ENCODE measurements at regions not wholly inside any gene's neighbourhood (a gene's known extent, or its start where the extent isn't known, plus 50 kb on each side); places are given as distances from the start of the nearest gene placed in this dataset.

GRCh38 chr2:7916670-7917069 is 765.2 kb upstream of the ID2 start:
- H3K27ac ChIP-seq, result no peak overlapping the region
- H3K27me3 ChIP-seq, result no peaks in the 10 kb centered on the region
- no peaks in the 10 kb centered on the region for H3K9me3 ChIP-seq
- no peak for TF ChIP-seq CTCF (IDR thresholded peaks at IDR 0.05)
- no peak for TF ChIP-seq POLR2A (IDR thresholded peaks at IDR 0.05)
- intact Hi-C loops (cut with DNase I; ENCODE audit: low total_unique reads), result no loop called here
- H3K4me3 ChIP-seq, result no peak overlapping the region
- no peak for DNase-seq
- no peaks in the 10 kb centered on the region for H3K36me3 ChIP-seq
- H3K4me1 ChIP-seq, result no peaks in the 10 kb centered on the region

- no peak overlapping the region for H3K27ac ChIP-seq
- intact Hi-C loops (cut with DNase I; ENCODE audit: low total_unique reads), result no loop called here
- H3K27me3 ChIP-seq, result no peaks in the 10 kb centered on the region
- no peak for TF ChIP-seq POLR2A (IDR thresholded peaks at IDR 0.05)
- TF ChIP-seq CTCF (IDR thresholded peaks at IDR 0.05), result no peak
- no peak overlapping the region for H3K4me3 ChIP-seq
- H3K4me1 ChIP-seq, result no peaks in the 10 kb centered on the region
- H3K36me3 ChIP-seq, result no peaks in the 10 kb centered on the region
- no peaks in the 10 kb centered on the region for H3K9me3 ChIP-seq
- no peak for DNase-seq
Measured at GRCh38 chr2:7919510-7919909, 762.3 kb upstream of the ID2 start.

- intact Hi-C loops (cut with DNase I; ENCODE audit: low total_unique reads), result no loop called here
- TF ChIP-seq POLR2A (IDR thresholded peaks at IDR 0.05), result no peak
- TF ChIP-seq CTCF (IDR thresholded peaks at IDR 0.05), result no peak
- H3K4me3 ChIP-seq, result no peak overlapping the region
- H3K9me3 ChIP-seq, result no peaks in the 10 kb centered on the region
- no peak for DNase-seq
- H3K27me3 ChIP-seq, result no peaks in the 10 kb centered on the region
- H3K36me3 ChIP-seq, result no peaks in the 10 kb centered on the region
- H3K4me1 ChIP-seq, result no peaks in the 10 kb centered on the region
- H3K27ac ChIP-seq, result no peak overlapping the region
Measured at GRCh38 chr2:7924023-7924762, 757.7 kb upstream of the ID2 start.

- H3K27ac ChIP-seq, result no peak overlapping the region
- no peak for DNase-seq
Measured at GRCh38 chr2:7925506-7925905, 756.4 kb upstream of the ID2 start.

More at GRCh38 chr2:7925506-7925905, 756.4 kb upstream of the ID2 start:
- H3K4me1 ChIP-seq, result no peaks in the 10 kb centered on the region
- H3K36me3 ChIP-seq, result no peaks in the 10 kb centered on the region
- no peaks in the 10 kb centered on the region for H3K27me3 ChIP-seq
- no peaks in the 10 kb centered on the region for H3K9me3 ChIP-seq
- TF ChIP-seq POLR2A (IDR thresholded peaks at IDR 0.05) (no peak), CTCF (IDR thresholded peaks at IDR 0.05) (no peak)
- H3K4me3 ChIP-seq, result no peak overlapping the region
- intact Hi-C loops (cut with DNase I; ENCODE audit: low total_unique reads), result no loop called here
